SU-DHL-6 (cell line): ENCODE measurements at regions not wholly inside any gene's neighbourhood (a gene's known extent, or its start where the extent isn't known, plus 50 kb on each side); places are given as distances from the start of the nearest gene placed in this dataset.

Source experiments
- EZH2phosphoT487 ChIP-seq: fragments of 200-600 bp; sonication (generic), shearing (Covaris generic); conservative IDR thresholded peaks from 2 replicates; pipeline ENCODE4 v1.6.1; 2018; ENCODE audit warnings: mild to moderate bottlenecking, antibody characterized with exemption, low read length, moderate library complexity, mixed read lengths
- TF ChIP-seq, protein P1 (sequence below): fragments of 200-600 bp; sonication (generic); IDR thresholded peaks from one replicate; pipeline ENCODE4 v1.5.1; 2017; ENCODE audit warnings: antibody characterized with exemption, mild to moderate bottlenecking, low read length, moderate library complexity; ENCODE audit not compliant: insufficient read depth, poor library complexity, severe bottlenecking

DNA sequence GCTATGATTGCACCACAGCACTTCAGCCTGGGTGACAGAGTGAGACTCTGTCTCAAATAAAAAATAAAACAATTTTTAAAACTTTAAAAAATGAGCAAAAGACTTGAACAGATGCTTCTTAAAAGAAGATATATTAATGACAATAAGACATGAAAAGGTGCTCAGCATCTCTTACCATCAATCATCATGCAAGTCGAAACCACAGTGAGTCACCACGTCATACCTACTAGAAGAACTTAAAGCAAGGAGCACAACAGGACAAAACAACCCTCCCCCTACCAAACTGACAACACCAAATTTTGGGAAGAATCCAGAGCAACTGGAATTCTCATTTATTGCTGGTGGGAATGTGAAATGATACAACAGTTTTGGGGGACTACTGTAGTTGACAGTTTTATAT lies 251.6 kb downstream of the BCL2 start:
- TF ChIP-seq, protein P1, sequence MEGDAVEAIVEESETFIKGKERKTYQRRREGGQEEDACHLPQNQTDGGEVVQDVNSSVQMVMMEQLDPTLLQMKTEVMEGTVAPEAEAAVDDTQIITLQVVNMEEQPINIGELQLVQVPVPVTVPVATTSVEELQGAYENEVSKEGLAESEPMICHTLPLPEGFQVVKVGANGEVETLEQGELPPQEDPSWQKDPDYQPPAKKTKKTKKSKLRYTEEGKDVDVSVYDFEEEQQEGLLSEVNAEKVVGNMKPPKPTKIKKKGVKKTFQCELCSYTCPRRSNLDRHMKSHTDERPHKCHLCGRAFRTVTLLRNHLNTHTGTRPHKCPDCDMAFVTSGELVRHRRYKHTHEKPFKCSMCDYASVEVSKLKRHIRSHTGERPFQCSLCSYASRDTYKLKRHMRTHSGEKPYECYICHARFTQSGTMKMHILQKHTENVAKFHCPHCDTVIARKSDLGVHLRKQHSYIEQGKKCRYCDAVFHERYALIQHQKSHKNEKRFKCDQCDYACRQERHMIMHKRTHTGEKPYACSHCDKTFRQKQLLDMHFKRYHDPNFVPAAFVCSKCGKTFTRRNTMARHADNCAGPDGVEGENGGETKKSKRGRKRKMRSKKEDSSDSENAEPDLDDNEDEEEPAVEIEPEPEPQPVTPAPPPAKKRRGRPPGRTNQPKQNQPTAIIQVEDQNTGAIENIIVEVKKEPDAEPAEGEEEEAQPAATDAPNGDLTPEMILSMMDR: no peak
- no peak for TF ChIP-seq EZH2phosphoT487
